Mesothelial cell of epicardium (in vitro differentiated cells): ENCODE measurements at regions not wholly inside any gene's neighbourhood (a gene's known extent, or its start where the extent isn't known, plus 50 kb on each side); places are given as distances from the start of the nearest gene placed in this dataset.

ENCODE experiments used
- DNase-seq, 2 experiments: peaks; one replicate each; pipeline ENCODE4 v3.0.0; 2021; ENCODE audit warnings: low spot score in 2 of 2; ENCODE audit not compliant: unreplicated experiment in 2 of 2
- H3K27ac Mint-ChIP-seq: 2 replicates; pipeline ENCODE4 v1.8.0; 2021; ENCODE audit warnings: mixed read lengths
- H3K27me3 Mint-ChIP-seq: 2 replicates; pipeline ENCODE4 v1.8.0; 2021; ENCODE audit warnings: low read depth, mixed read lengths
- H3K36me3 Mint-ChIP-seq: 2 replicates; pipeline ENCODE4 v1.8.0; 2021; ENCODE audit warnings: mixed read lengths
- H3K4me1 Mint-ChIP-seq: 2 replicates; pipeline ENCODE4 v1.8.0; 2021; ENCODE audit warnings: mixed read lengths
- H3K4me3 Mint-ChIP-seq: 2 replicates; pipeline ENCODE4 v1.8.0; 2021; ENCODE audit warnings: mild to moderate bottlenecking, moderate library complexity, mixed read lengths
- H3K9me3 Mint-ChIP-seq: 2 replicates; pipeline ENCODE4 v1.8.0; 2021; ENCODE audit warnings: mixed read lengths
- CTCF ChIP-seq: fragments of 200-600 bp; sonication (generic); IDR thresholded peaks from one replicate; pipeline ENCODE4 v1.5.0; 2021; ENCODE audit warnings: antibody characterized with exemption; ENCODE audit not compliant: unreplicated experiment

DNA sequence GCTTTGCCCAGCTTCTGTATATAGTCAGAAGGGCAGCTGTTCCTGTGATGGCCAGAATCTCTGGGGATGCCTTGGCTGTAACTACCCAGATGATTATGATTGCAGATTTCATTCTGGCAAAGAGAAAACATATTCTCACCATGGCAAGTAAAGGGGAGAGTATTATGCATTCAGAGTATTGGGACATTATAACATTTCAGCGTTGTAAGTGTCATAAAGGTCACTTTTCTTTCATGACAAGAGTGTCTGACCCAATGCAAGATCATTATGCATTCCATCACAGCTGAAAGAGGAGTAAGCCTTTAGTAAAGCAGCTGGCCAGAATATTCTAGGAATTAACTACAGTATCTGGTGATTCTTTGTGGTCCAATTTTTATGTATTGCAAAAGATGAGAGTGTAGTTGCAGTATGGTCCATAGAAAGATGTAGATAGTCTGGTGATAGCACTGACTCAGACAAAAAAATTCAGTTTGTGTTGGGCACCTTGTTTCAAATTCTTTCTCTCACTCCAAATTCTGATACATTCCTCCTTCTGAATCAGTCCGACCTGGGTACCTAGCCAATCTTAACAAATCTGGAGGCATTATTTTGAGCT is 2366.3 kb downstream of the PCDH7 start:
- DNase-seq = no peak
- no peak for TF ChIP-seq CTCF
- H3K36me3 Mint-ChIP-seq = no peaks in the 10 kb centered on the region
- no peaks in the 10 kb centered on the region for H3K27me3 Mint-ChIP-seq
- no peak overlapping the region for H3K4me3 Mint-ChIP-seq
- no peak overlapping the region for H3K27ac Mint-ChIP-seq
- no peaks in the 10 kb centered on the region for H3K4me1 Mint-ChIP-seq
- H3K9me3 Mint-ChIP-seq = no peaks in the 10 kb centered on the region

- Mint-ChIP-seq H3K27me3 (no peaks in the 10 kb centered on the region), H3K4me1 (no peaks in the 10 kb centered on the region), H3K27ac (no peak overlapping the region), H3K4me3 (no peak overlapping the region), H3K36me3 (no peaks in the 10 kb centered on the region), H3K9me3 (no peaks in the 10 kb centered on the region)
- no peak for TF ChIP-seq CTCF
- DNase-seq = no peak
These were observed 2368.5 kb downstream of the PCDH7 start for GRCh38 chr4:33088713-33089112.

GRCh38 chr4:33090910-33091309 is 2370.7 kb downstream of the PCDH7 start:
- TF ChIP-seq CTCF = no peak
- no peaks in the 10 kb centered on the region for H3K36me3 Mint-ChIP-seq
- DNase-seq = no peak
- no peaks in the 10 kb centered on the region for H3K9me3 Mint-ChIP-seq
- H3K4me1 Mint-ChIP-seq = no peaks in the 10 kb centered on the region
- no peaks in the 10 kb centered on the region for H3K27me3 Mint-ChIP-seq
- H3K27ac Mint-ChIP-seq = no peak overlapping the region
- no peak overlapping the region for H3K4me3 Mint-ChIP-seq

DNA sequence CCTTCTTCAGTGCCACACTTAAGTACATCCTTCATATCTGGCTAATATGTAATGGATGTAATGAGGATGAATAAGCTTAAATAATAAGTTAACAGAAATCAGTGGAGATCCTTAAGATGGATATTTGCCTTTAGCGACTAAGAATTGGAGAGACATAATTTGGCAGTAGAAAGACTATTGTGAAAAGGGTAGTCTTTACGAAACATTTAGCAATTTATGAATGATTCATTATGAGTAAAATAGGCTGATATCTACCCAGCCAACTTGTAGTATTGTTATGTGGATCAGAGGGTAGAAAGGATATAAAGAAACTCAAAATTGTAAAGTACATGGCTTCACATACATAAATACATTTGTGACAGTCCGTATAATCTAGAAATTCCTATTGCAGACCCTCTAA is 2371.8 kb downstream of the PCDH7 start:
- Mint-ChIP-seq H3K36me3 (no peaks in the 10 kb centered on the region), H3K4me1 (no peaks in the 10 kb centered on the region), H3K4me3 (no peak overlapping the region), H3K9me3 (no peaks in the 10 kb centered on the region), H3K27ac (no peak overlapping the region), H3K27me3 (no peaks in the 10 kb centered on the region)
- no peak for TF ChIP-seq CTCF
- DNase-seq = no peak

DNA sequence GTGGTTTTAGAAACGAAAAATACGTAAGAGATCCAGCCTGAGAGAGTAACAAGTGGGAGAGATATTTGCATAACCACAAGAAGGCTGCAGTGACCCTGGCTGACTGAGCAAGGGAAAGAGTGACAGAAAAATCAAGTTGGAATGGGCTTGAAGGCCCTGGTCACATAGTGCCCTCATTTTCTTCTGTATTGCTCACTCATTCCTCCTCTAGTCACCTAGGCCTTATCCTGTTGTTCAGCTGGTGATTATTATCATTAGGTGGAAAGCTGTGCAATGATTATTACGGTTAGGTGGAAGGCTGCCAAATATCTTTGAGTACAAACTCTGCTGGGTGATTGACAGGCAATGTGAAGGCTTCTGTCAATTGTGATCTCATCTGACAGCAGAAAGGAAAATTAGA is 2384.1 kb downstream of the PCDH7 start:
- H3K27ac Mint-ChIP-seq = no peak overlapping the region

More for the DNA sequence above, 2384.1 kb downstream of the PCDH7 start:
- Mint-ChIP-seq H3K9me3 (peaks cover 11% of the 10 kb centered on the region), H3K4me1 (peaks cover 2% of the 10 kb centered on the region), H3K36me3 (no peaks in the 10 kb centered on the region), H3K27me3 (no peaks in the 10 kb centered on the region), H3K4me3 (no peak overlapping the region)
- DNase-seq = no peak
- TF ChIP-seq CTCF = no peak
